ENCODE measurements at regions not wholly inside any gene's neighbourhood (a gene's known extent, or its start where the extent isn't known, plus 50 kb on each side); places are given as distances from the start of the nearest gene placed in this dataset.

DNA sequence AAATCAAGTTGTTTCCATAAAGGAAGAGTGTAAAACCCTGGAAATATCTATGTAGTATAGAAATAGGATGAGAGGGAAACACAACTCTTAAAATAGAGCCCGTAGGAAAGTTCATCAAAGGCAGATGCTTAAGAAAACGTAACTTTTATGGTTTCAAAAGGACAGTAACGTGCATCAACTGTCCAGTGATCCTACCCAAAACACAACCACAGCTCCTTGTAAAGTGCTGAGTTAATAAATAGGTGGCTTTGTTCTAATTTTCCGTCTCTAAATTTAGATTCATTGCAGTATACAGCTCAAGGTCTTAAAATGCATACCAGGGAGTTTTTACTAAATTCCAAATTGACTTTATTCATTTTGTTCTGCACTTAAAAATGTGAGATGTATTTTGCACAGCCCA lies 282.1 kb upstream of the ID2 start:
- Histone ChIP-seq H3K36me3 (no peaks in the 10 kb centered on the region), H3K4me1 (no peaks in the 10 kb centered on the region), H3K27ac (no peak overlapping the region), H3K9me3 (no peaks in the 10 kb centered on the region), H3K4me3 (no peak overlapping the region), H3K27me3 (no peaks in the 10 kb centered on the region)
- TF ChIP-seq, protein P1, sequence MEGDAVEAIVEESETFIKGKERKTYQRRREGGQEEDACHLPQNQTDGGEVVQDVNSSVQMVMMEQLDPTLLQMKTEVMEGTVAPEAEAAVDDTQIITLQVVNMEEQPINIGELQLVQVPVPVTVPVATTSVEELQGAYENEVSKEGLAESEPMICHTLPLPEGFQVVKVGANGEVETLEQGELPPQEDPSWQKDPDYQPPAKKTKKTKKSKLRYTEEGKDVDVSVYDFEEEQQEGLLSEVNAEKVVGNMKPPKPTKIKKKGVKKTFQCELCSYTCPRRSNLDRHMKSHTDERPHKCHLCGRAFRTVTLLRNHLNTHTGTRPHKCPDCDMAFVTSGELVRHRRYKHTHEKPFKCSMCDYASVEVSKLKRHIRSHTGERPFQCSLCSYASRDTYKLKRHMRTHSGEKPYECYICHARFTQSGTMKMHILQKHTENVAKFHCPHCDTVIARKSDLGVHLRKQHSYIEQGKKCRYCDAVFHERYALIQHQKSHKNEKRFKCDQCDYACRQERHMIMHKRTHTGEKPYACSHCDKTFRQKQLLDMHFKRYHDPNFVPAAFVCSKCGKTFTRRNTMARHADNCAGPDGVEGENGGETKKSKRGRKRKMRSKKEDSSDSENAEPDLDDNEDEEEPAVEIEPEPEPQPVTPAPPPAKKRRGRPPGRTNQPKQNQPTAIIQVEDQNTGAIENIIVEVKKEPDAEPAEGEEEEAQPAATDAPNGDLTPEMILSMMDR (IDR thresholded peaks at IDR 0.05): no peak
- no peak for DNase-seq (ENCODE audit: low spot score)

DNA sequence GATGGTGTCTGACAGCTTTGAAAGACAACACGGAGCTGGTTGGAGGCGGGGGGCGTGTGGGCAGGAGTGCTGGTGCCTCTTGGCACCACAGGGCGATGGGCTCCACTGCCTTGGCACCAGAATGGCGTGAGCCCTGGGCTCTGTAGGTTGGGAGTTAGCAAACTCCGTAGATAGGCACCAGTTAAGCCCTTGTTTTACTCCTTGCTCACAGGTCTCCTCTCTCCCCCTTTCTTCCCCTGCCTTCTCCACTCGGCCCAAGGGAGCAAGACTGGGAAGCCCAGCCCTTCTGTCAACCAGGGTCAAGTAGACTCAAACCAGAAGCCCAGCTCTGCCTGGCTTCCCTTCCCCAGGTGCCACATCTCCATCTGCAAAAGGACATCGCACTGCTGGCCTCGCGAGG lies 281.7 kb upstream of the ID2 start:
- Histone ChIP-seq H3K4me1 (no peaks in the 10 kb centered on the region), H3K9me3 (no peaks in the 10 kb centered on the region), H3K36me3 (no peaks in the 10 kb centered on the region), H3K4me3 (no peak overlapping the region), H3K27me3 (no peaks in the 10 kb centered on the region), H3K27ac (no peak overlapping the region)
- no peak for DNase-seq (ENCODE audit: low spot score)
- TF ChIP-seq, protein P1 (IDR thresholded peaks at IDR 0.05): no peak

- H3K9me3 ChIP-seq: no peaks in the 10 kb centered on the region
- no peaks in the 10 kb centered on the region for H3K27me3 ChIP-seq
- no peak for DNase-seq (ENCODE audit: low spot score)
- no peak overlapping the region for H3K4me3 ChIP-seq
- TF ChIP-seq, protein P1 (IDR thresholded peaks at IDR 0.05): no peak
- H3K36me3 ChIP-seq: no peaks in the 10 kb centered on the region
- no peaks in the 10 kb centered on the region for H3K4me1 ChIP-seq
- no peak overlapping the region for H3K27ac ChIP-seq
Measured at GRCh38 chr2:8402222-8402621, 279.6 kb upstream of the ID2 start.

DNA sequence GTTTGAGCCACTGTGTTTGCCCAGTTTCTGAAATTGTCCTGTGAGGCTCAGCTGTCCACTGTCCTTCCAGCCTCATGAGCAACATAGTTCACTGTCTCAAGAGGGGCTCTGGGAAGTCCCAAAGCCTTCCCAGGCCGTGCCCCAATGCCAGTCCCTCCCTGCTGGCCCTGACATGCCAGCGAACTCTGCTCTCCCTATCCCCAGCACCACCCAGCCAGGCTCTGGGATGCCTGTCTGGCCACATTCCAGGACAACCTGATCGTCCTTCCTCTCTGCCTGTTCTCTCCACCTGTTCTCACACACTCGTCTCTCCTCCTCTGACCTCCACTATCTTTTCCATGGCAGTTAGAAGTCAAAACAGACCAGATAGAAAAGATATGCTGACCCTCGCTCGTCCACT lies 278.0 kb upstream of the ID2 start:
- DNase-seq (ENCODE audit: low spot score): no peak
- Histone ChIP-seq H3K27ac (no peak overlapping the region), H3K4me3 (no peak overlapping the region), H3K27me3 (no peaks in the 10 kb centered on the region), H3K4me1 (no peaks in the 10 kb centered on the region), H3K36me3 (no peaks in the 10 kb centered on the region), H3K9me3 (no peaks in the 10 kb centered on the region)
- TF ChIP-seq, protein P1 (IDR thresholded peaks at IDR 0.05): no peak

- TF ChIP-seq, protein P1 (IDR thresholded peaks at IDR 0.05): no peak
- no peaks in the 10 kb centered on the region for H3K4me1 ChIP-seq
- H3K36me3 ChIP-seq: no peaks in the 10 kb centered on the region
- no peaks in the 10 kb centered on the region for H3K27me3 ChIP-seq
- H3K27ac ChIP-seq: no peak overlapping the region
- H3K4me3 ChIP-seq: no peak overlapping the region
- DNase-seq (ENCODE audit: low spot score): no peak
- no peaks in the 10 kb centered on the region for H3K9me3 ChIP-seq
Measured at GRCh38 chr2:8405334-8405733, 276.5 kb upstream of the ID2 start.

DNA sequence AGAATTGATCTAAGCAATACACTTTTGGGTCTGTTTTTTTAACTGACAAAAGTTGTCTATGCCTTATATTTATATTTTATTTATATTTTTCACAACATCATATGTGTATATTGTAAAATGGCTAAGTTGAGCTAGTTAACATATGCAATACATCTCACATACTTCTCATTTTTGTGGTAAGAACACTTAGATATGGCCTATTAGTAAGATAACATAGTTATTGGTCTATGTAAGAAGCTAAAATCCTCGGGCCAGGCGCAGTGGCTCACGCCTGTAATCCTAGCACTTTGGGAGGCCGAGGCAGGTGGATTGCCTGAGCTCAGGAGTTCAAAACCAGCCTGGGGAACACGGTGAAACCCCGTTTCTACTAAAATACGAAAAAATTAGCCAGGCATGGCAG lies 275.6 kb upstream of the ID2 start:
- no peaks in the 10 kb centered on the region for H3K4me1 ChIP-seq
- H3K9me3 ChIP-seq: no peaks in the 10 kb centered on the region
- H3K27ac ChIP-seq: no peak overlapping the region
- no peak overlapping the region for H3K4me3 ChIP-seq
- TF ChIP-seq, protein P1 (IDR thresholded peaks at IDR 0.05): no peak
- DNase-seq (ENCODE audit: low spot score): no peak
- H3K36me3 ChIP-seq: no peaks in the 10 kb centered on the region
- no peaks in the 10 kb centered on the region for H3K27me3 ChIP-seq

Data from right atrium auricular region (tissue), 2 donors.